Stimulated activated CD8-positive, alpha-beta memory T cell treated with anti-CD3 and anti-CD28 coated beads, Interleukin-4, amount 100 ng/mL, for 48 hours (primary cell): ENCODE measurements at regions not wholly inside any gene's neighbourhood (a gene's known extent, or its start where the extent isn't known, plus 50 kb on each side); places are given as distances from the start of the nearest gene placed in this dataset.
"Not testable (repeated sequence)": the region's sequence is repeated elsewhere in the genome, so short reads cannot be mapped to it uniquely, and the experiment has no call there.

ENCODE experiments used
- DNase-seq: peaks from one replicate; pipeline ENCODE4 v3.0.0-alpha.2; 2020

DNA sequence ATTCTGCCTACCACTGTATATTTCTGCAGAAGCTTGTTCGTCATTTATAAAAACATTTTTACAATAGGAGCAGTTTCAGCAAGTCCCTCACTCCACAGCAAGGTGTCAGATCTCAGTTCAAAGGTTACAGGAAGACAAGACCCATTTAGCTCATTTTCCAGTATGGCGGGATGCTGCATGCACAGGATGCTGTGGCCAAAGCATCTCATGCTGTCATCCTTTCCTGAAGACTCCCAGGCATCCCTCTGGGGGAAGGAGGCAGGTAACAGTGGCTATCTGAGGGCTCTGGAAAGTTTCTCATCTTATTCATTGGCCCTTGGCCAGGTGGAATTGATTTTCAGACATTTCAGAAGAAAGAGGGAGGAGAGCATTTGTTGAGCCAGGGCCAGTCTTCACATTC is 539.3 kb upstream of the CDH5 start:
- DNase-seq = no peak

DNA sequence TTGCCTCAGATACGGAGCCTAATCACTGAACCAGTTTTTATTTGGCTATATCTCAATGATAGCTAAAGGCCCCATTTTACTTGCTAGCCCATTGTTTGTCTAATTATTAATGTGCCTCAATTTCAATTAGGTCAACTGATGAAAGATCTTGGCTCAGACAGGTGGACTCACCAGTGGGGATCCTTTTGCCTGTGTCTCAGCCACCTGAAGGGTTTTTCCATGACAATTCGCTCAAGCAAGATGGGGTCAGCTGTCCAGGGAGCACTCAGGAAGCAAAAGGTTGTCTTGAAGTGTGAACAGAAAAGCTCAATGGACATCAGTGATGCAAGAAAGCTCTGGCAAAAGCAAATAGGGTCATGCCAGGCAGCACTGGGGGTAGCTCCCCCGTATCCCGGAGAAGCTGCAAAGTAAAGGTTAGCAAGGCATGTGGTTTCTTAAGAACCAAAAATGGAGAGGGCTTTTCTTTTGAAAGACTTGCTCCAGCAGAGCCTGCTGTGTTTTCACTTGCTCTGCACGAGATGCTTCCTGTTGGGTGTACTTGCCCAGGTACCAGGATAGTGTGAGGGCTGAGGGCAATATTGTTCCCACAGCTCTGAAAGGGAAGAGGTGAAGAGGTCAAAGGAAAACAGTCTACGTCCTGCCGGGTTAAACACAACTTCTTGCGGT is 541.2 kb upstream of the CDH5 start:
- DNase-seq = no peak

DNA sequence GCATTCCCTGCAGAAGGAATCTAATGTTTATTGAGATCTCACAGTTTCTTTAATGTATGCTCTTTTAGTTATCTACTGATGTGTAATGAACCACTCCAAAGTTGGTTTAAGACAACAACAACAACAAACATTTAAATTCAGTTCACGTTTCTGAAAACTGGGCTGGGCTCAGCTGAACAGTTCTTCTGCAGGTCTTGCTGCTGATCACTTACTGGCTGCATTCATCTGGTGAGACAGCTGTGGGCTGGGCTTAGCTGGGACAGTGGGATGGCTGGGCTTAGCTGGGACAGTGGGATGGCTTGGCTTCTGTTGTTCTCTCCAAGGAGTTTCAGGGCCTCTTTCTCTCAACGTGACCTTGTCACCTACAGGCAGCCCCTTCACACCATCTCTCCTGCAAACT is 544.3 kb upstream of the CDH5 start:
- no peak for DNase-seq

DNA sequence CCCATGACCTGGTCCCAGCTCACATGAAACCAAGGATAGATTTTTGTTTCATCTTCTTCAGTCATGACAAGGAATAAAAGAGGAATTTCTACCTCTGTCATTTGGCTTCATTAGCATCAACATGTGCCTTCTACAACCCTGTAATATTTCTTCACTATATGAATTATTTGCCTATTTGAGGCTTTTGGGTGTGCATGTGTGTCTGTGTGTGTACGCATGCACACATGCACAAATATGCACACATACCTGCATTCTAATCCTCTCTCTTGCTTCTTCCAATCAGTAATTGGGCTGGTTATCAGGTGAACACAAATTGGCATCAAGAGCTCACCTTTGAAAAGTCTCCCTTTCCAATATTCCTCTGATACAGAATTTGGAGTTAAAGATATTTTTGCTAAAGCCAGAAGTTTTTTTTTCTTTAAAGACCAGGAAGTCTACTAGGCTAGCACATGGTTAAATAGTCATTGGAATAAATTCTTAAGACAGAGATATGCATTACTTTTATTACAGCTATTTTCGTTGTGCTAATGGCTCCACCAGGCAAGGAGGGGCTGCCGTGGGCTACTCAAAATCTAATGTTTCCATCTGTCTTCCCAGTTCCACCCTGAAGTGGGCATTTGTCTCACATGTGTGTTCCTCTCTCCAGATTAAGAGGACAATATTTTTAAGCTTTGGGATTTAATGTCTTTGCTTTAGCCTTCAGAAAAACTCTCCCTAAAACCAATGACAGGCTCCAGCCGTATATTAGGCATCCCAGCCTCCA is 547.2 kb upstream of the CDH5 start:
- DNase-seq = no peak

DNA sequence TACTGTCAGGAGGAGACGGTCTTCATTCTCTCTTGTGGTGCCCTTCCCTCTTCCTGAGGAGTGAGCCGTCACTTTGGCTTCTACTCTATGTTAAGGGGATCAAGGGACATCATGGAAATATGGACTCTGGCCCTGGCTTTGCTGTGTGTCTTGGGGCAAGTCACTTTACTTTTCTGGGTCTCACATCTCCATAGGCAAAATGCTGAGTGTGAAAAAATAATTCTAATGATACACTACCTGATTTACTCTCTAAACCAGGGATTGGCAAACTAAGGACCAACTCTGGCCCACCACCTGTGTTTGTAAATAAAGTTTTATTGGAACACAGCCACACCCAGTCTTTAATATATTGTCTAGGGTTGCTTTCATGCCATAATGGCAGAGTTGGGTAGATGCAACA is 548.7 kb upstream of the CDH5 start:
- no peak for DNase-seq

DNA sequence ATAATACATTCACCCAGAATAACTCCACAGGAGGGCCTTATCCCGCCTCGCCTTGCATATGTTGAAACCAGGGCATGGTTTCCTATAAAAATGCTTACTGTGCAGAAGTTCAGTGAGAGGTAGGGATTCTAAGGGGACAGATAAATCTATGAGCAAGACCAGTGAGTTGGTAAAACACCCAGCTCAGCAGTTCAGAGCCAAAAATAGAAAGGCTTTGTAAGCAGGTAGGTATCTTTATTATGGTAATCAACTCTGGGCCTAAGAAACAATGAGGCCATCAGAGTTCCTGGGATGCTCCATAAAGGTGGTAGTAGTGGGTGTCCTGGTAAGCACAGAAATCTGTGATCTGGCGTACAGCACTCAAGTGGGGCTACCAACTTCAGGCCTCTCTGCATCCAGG is 549.4 kb upstream of the CDH5 start:
- DNase-seq = no peak

DNA sequence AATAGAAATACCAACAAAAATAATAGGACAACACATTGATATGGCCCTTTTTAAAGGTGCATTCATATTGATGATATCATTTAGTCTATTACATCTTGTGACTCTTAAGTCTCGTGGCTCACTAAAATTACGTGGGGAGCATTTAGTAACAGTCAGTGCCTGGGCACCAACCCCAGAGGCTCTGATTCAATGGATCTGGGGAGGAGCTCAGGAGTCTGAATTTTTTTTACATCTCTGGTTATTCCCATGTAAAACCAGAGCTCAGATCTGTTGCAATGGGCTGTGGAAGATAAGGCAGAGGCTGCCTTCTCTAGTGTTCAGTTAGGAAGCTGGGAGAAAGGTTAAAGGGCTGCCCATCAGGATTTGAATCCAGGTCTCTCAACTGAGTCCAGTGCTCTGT is 549.9 kb upstream of the CDH5 start:
- no peak for DNase-seq

DNA sequence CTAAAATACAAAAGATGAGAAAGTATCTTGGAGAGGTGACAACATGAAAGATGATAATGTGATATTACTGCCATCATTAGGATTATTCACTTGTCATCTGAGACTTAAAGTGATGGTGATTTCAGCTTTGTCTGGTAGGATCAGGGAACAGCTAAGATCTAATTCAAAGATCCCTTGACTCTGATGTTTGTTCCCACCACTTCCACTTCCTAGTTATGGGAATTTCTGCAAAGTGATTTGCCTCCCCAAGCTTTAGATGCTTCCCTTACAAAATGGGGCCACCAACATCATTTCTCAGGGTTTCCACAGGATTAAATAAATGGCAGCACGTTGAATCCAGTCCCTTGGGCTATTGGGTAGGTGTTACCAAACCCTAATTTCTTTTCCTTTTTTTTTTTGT is 550.8 kb upstream of the CDH5 start:
- DNase-seq = no peak

DNA sequence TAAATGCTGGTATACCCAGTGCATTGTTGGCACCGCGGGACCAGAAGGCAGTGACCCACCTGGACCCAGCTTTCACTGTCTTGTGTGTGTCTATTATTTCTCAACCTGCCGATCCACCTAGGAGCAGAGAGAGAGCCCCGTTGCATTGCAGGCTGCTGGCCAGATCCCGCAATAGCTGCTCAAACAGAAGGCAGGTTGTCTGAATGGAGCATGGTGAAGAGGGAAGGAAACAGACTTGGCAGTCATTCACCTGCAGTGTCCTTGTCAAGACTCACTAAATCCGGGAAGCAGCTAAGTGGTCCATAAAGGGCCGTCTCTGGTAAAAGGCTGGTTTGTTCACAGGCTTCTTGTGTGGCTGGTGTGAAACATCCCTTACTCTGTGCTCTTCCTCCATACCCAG is 552.6 kb upstream of the CDH5 start:
- DNase-seq = not testable (repeated sequence)

DNA sequence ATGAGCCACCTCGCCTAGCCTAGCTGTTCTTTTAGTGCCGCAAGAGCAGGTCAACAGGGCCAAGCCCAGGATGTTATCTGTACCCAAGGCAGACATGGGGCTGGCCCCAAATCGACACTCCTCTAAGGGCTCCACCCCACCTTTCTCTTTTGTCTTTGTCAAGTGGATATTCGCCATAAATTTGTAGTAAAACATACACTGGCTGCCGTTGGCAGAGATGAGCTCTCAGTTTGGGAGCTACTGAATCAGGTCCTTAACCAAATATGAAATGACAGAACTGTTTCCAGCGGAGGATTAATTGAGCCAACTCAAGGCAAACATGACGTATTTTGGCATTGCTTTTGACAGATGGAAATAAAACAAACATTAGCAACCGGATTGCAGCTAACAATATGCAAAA is 556.9 kb upstream of the CDH5 start:
- no peak for DNase-seq

DNA sequence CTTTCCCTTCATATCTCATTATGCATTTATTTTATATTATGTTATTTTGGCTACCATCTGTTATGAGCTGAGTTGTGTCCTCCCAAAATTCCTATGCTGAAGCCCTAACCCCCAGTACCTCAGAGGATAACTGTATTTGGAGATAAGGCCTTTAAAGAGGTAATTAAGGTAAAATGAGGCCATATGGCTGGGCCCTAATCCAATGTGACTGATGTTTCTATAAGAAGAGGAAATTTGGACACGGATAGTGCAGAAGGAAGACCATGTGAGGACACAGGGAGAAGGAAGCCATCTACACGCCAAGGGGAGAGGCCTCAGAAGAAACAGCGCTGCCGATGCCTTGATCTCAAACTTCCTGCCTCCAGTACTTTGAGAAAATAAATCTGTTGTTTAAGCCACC is 557.7 kb upstream of the CDH5 start:
- DNase-seq = no peak

DNA sequence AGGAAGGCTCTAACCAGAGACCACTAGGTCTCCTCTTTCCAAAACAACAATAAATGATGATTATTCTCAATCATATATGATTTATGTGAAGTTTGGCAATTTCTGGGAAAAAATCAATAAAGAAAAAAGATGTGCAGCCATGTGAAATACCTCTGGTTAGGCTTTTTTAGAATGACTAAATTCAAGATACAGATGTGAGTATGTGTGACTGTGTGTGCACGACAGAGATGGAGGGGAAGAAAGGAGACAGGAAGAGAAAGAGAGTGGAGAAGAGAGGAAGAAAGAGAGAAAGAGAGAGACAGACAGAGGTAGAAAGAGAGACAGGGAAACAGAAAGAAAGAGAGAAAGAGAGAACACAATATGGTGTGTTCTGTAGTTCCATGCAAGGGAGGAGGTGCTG is 558.6 kb upstream of the CDH5 start:
- no peak for DNase-seq

DNA sequence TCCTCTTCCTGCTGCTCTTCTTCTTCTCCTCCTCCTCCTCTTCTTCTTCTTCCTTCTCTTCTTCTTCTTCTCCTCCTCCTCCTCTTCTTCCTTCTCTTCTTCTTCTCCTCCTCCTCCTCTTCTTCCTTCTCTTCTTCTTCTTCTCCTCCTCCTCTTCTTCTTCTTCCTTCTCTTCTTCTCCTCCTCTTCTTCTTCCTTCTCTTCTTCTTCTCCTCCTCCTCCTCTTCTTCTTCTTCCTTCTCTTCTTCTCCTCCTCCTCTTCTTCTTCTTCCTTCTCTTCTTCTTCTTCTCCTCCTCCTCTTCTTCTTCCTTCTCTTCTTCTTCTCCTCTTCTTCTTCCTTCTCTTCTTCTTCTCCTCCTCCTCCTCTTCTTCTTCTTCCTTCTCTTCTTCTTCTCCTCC is 560.8 kb upstream of the CDH5 start:
- not testable (repeated sequence) for DNase-seq

DNA sequence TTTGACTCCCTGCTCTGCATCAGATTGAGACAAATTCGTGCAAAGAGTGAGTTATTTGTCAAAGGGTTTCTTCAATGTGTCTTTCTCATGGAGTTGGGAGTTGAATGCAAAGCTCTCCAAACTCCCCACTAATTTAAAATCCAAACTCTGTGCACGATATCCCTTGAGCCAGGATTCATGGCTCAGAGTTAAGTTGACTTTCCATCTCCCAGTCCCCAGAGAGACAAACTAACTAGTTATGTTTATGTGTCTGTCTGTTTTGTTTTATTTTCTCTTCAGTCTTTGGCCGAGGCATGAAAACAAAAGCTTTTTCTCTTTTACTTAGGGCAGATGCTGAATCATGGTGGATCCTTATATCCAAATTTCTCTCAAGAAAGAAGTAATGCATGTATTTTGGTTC is 570.0 kb upstream of the CDH5 start:
- DNase-seq = no peak

DNA sequence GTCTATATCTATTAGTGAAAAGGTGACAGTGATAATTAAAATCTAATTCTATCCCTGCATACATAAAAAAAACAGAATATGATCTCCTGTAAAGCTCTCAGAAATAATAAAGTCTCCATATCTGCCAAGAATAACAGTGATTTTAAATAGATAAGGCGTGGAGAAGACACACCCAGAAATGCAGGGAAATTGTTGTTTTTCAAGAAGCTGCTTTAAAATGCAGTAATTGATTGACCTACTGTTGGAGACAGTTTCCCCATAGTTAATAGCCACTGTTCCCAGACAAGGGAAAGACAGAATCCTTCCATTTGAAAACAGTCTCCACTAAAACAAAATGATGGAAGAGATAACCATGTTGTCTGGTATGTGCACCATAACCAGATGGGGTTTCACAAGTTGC is 571.5 kb upstream of the CDH5 start:
- no peak for DNase-seq

DNA sequence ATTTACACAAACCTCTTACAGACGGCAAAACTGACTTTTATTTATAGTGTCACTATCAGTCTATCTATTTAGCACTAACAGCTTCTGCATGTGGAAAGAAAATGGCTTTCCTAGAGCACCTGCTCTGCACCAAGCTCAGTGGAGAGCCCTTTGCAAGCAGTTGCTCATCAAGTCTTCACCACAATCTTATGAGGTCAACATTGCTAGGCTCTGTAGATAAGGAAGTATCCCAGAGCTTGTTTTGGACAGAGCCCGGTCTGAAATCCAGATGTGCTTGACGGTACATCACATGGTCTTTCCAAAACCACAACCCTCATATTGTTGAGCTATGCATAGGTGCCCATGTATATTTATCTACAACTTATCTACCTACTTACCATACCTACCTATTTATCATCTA is 572.7 kb upstream of the CDH5 start:
- DNase-seq = no peak

DNA sequence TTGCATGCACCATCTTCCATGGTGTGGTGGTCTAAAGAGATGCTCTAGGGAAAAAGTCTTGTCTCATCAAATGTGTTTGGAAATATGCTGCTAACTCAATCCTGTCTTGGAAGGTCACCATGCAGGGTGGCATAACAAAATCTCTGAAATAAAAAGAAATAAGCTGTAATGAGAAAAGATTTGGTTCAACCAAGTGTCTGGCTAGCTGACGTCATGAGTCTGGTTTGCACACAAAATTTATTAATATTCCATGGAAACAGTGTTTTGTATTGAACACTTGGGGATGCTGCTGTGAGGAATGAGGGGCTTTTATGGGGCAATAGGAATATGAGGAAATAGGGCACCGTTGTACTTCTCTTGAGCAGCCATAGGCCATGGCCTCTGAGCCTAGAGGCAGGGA is 575.7 kb upstream of the CDH5 start:
- DNase-seq = no peak

DNA sequence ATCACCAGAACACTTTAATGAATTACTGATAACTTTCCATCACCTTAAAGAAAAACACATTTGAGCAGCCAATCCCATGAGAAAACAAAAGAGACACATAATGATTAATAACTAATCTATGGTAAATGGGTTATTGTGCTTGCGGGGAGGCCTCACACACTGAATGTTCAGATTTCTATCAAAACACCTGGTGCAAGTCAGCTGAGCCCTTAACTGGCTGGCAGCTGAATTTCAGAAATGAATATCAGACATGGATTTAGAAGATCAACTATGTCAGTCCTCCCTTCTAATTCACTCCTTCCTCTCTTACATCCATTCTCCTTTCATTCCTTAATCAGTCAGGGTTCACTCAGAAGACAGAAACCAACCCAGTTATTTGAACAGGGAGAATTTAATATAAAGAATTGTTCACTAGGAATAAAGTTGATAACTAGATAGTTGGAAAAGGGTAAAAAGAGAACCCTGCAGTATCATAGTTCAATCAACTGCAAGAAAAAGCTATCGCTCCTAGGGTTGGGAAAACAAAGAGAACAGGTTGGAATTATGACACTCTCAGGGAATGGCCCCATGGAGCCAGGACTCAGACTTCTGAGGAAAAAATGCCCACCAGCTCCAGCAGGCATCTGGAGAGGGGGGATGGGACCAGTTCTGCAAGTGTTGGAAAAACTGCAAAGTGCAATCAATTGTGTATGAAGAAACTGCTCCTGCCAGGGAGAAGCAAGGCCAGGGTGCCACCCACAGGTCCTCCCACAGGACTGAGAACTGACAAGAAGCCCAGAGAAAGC is 577.1 kb upstream of the CDH5 start:
- DNase-seq = no peak

DNA sequence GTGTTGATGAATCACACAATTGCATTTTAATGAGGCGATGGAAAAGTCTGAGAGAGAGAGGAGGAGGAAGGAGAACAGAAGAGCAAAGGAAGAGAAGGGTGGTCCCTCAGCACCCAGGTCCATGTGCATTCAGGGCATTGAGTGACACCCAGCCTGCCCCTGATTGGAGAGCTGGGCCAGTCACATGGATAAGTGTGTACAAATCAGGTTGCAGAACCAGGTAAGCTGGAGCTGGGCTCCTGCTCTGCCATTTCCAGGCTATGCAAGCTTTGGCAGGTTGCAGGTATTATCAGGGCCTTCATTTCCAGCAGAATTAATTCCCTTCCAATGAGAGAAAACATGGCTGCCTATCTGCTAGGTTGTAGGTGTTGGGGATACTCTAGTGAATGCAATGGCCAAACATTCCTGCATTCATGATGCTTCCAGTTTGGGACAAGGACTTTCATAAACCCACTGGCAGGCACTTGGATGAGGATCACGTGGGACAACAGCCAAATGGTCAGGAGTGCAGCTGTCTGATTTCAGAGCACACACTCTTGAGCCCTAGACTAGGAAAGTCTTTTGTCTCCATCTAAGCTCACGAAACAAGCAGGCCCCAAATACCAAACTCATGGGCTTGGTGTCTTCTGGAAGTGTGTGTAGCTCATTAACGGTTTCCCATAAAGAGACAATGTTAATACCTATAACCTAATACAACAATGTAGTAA is 577.9 kb upstream of the CDH5 start:
- no peak for DNase-seq

DNA sequence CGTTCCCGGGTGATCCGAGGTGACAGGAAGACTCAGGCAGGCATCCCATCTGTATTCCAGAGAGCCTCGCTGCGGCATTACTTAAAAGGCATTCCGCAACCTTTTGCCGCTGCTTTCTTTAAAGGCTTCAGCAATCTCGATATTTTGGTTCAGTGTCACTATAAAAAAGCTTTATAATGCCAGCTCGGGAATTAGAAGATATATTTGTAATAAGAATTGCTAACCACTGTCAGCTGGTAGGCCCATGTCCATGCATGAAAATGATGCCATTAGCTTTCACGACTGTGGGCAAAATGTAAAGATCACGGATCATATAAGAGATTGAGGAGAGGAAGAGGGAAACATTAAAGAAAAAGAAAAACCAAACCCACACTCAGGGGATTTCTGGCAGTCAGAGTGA is 578.6 kb upstream of the CDH5 start:
- DNase-seq = no peak

DNA sequence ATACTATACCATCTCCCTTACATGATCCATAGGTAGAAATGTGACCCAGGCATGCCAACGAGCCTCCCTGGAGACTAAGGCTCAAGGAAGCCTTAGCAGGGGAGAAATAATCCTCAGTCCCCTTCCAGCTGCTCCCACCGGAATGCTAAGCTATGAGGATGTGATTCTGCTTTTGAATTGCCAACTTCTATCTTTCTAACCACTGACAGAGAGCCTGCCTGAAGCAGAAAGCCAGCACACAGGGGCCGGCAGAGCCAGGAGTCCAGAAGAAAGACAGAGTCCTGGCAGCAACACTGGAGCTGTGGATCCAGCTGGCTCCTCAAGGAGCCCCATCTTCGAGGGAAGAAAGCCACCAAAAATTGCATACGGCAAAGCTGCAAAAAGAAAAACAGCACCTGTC is 579.6 kb upstream of the CDH5 start:
- no peak for DNase-seq

DNA sequence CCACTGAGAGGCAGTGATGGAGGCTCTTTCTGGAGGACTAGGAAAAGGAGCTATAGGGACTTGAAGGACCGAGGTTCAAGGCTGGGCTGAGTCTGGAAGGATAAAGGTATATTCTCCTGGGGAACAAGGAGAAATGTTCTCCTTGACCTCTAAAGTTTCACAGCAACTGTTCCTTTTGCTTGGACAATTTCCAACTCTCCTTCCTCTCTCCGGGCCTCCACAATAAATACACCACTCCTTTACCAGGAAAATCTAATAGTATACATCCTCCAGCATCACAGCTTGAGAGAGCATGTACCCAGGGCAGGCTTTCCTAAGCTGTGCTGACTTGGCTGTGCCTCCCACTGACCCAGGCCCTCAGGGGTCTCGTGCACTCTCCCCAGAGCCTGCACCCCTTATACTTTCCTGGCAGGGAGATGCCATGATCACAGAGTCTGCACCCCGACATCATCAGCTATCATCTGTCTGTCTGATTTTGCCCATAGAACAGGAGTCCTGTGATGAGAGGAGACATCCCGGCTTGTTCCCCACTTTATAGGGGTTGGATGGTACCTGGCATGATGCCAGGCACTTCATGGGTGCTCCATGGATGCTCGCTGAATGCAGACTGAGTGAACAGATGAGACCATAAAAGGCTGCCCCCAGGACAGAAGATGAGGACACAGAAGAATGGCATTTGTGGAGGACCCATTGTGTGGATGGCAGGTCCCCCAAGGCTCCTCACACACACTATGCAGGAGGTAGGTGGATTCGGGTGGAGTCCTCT is 582.6 kb upstream of the CDH5 start:
- no peak for DNase-seq
